H1 (cell line): ENCODE measurements at regions not wholly inside any gene's neighbourhood (a gene's known extent, or its start where the extent isn't known, plus 50 kb on each side); places are given as distances from the start of the nearest gene placed in this dataset.

ENCODE experiments used
- CTCF ChIA-PET: fragments of 300-600 bp; sonication (Branson Sonifier 250); formaldehyde crosslinking; loops from one replicate; lab custom pipeline; 2021; ENCODE audit not compliant: partially characterized antibody; lab: Charles Lee
- POLR2A ChIA-PET: fragments of 300-600 bp; sonication (Branson Sonifier 250); formaldehyde crosslinking; loops from one replicate; lab custom pipeline; 2021; ENCODE audit warnings: inconsistent platforms; ENCODE audit not compliant: partially characterized antibody; lab: Charles Lee
- DNase-seq, 2 experiments: peaks; one replicate each; pipeline versions ENCODE4 v3.0.0 to v3.0.0-alpha.2; 2010 to 2022; ENCODE audit warnings: low spot score in 2 of 2, low read depth in 1 of 2, mixed read lengths in 1 of 2
- FAIRE-seq: peaks from 2 replicates; lab custom pipeline; 2011; peaks lifted over from hg19 to GRCh38; lab: Jason Lieb, UNC
- H2AFZ ChIP-seq: 2 replicates; pipeline ENCODE4 v1.8.1; 2012; ENCODE audit warnings: low read length, inconsistent platforms
- H2AK5ac ChIP-seq: 2 replicates; pipeline ENCODE4 v1.6.1; 2013; ENCODE audit warnings: low read depth, low read length
- H2BK120ac ChIP-seq: replicated peaks from 2 replicates; pipeline ENCODE3; 2013; ENCODE audit warnings: low read depth, low read length, inconsistent platforms
- H2BK12ac ChIP-seq: 2 replicates; pipeline ENCODE4 v1.6.1; 2013; ENCODE audit warnings: low read depth, low read length
- H2BK15ac ChIP-seq: 2 replicates; pipeline ENCODE4 v1.6.1; 2013; ENCODE audit warnings: low read length
- H2BK20ac ChIP-seq: 2 replicates; pipeline ENCODE4 v1.6.1; 2013; ENCODE audit warnings: low read length
- H2BK5ac ChIP-seq: 2 replicates; pipeline ENCODE4 v1.6.1; 2013; ENCODE audit warnings: low read depth, low read length
- H3K14ac ChIP-seq: 2 replicates; pipeline ENCODE4 v1.6.1; 2013; ENCODE audit warnings: inconsistent platforms; ENCODE audit not compliant: insufficient read length
- H3K18ac ChIP-seq: 2 replicates; pipeline ENCODE4 v1.6.1; 2013; ENCODE audit warnings: low read length; ENCODE audit errors: extremely low read depth
- H3K23ac ChIP-seq: 2 replicates; pipeline ENCODE4 v1.6.1; 2013; ENCODE audit warnings: inconsistent platforms; ENCODE audit not compliant: insufficient read length
- H3K23me2 ChIP-seq: 2 replicates; pipeline ENCODE4 v1.6.1; 2013; ENCODE audit warnings: low read depth, low read length
- H3K27ac ChIP-seq: 2 replicates; pipeline ENCODE4 v1.6.1; 2011; ENCODE audit warnings: low read depth, low read length, inconsistent platforms
- H3K27me3 ChIP-seq, 4 experiments: replicated peaks in 1 of 4; 1 replicate in 1 of 4; 2 replicates in 3 of 4; pipeline versions ENCODE4 v1.6.1 to v1.8.1; 2011 to 2013; ENCODE audit warnings: low read length in 3 of 4, mild to moderate bottlenecking in 3 of 4, inconsistent platforms in 2 of 4, mixed read lengths in 2 of 4, moderate library complexity in 1 of 4; ENCODE audit not compliant: control insufficient read depth in 3 of 4, insufficient read depth in 3 of 4; ENCODE audit errors: extremely low read depth in 1 of 4
- H3K36me3 ChIP-seq, 4 experiments: 2 replicates each; pipeline versions ENCODE4 v1.6.1 to v1.8.1; 2011 to 2013; ENCODE audit warnings: mild to moderate bottlenecking in 4 of 4, low read length in 3 of 4, moderate library complexity in 2 of 4, control low read depth in 1 of 4, inconsistent platforms in 1 of 4; ENCODE audit not compliant: insufficient read depth in 4 of 4, control insufficient read depth in 2 of 4
- H3K4ac ChIP-seq: replicated peaks from 2 replicates; pipeline ENCODE3; 2013; ENCODE audit warnings: low read length, low read depth, mixed read lengths, inconsistent platforms; ENCODE audit not compliant: insufficient read length
- H3K4me1 ChIP-seq, 4 experiments: replicated peaks in 1 of 4; 1 replicate in 1 of 4; 2 replicates in 3 of 4; pipeline versions ENCODE4 v1.6.1 to v1.8.1; 2011 to 2013; ENCODE audit warnings: low read length in 3 of 4, inconsistent platforms in 2 of 4, mixed read lengths in 1 of 4; ENCODE audit not compliant: insufficient read depth in 4 of 4, control insufficient read depth in 3 of 4
- H3K4me2 ChIP-seq, 2 experiments: 2 replicates each; pipeline versions ENCODE4 v1.6.1 to v1.8.1; 2011 to 2013; ENCODE audit warnings: low read depth in 2 of 2, low read length in 2 of 2, control low read depth in 1 of 2, inconsistent platforms in 1 of 2, mild to moderate bottlenecking in 1 of 2; ENCODE audit not compliant: insufficient read depth in 1 of 2
- H3K4me3 ChIP-seq, 4 experiments: fragments of 200-600, 300-600 bp in 1 of 4; sonication (generic), shearing (Covaris generic), sonication (Bioruptor Twin) in 1 of 4; 2 replicates each; pipeline versions ENCODE4 v1.5.1 to v1.8.1; 2011 to 2016; ENCODE audit warnings: low read length in 4 of 4, low read depth in 3 of 4, control low read depth in 2 of 4, inconsistent platforms in 2 of 4, mild to moderate bottlenecking in 2 of 4, mixed read lengths in 1 of 4, moderate library complexity in 1 of 4; ENCODE audit not compliant: insufficient read depth in 2 of 4; ENCODE audit errors: extremely low read depth in 1 of 4
- H3K56ac ChIP-seq: replicated peaks from 2 replicates; pipeline ENCODE3; 2013; ENCODE audit warnings: low read depth, mild to moderate bottlenecking, mixed read lengths, low read length, inconsistent platforms; ENCODE audit not compliant: insufficient read length
- H3K79me1 ChIP-seq: 2 replicates; pipeline ENCODE4 v1.6.1; 2013; ENCODE audit warnings: low read depth, low read length, control low read depth
- H3K79me2 ChIP-seq, 2 experiments: 2 replicates each; pipeline versions ENCODE4 v1.6.1 to v1.8.1; 2012 to 2013; ENCODE audit warnings: low read length in 2 of 2, mild to moderate bottlenecking in 2 of 2, inconsistent platforms in 1 of 2; ENCODE audit not compliant: insufficient read depth in 2 of 2, control insufficient read depth in 1 of 2
- H3K9ac ChIP-seq, 4 experiments: replicated peaks in 1 of 4; 1 replicate in 1 of 4; 2 replicates in 3 of 4; pipeline versions ENCODE4 v1.6.1 to v1.8.1; 2011 to 2013; ENCODE audit warnings: low read depth in 3 of 4, low read length in 3 of 4, control low read depth in 2 of 4, mild to moderate bottlenecking in 2 of 4, moderate library complexity in 2 of 4, inconsistent platforms in 1 of 4; ENCODE audit errors: extremely low read depth in 1 of 4
- H3K9me3 ChIP-seq, 2 experiments: 2 replicates each; pipeline versions ENCODE4 v1.6.1 to v1.8.1; 2012 to 2013; ENCODE audit warnings: mild to moderate bottlenecking in 2 of 2, moderate library complexity in 2 of 2, control low read depth in 1 of 2, inconsistent platforms in 1 of 2, low read depth in 1 of 2, low read length in 1 of 2, mixed read lengths in 1 of 2; ENCODE audit not compliant: insufficient read depth in 2 of 2
- H4K20me1 ChIP-seq, 2 experiments: replicated peaks in 1 of 2; 2 replicates each; pipeline versions ENCODE3 to v1.8.1; 2011 to 2013; ENCODE audit warnings: inconsistent platforms in 2 of 2, low read length in 2 of 2, mild to moderate bottlenecking in 1 of 2; ENCODE audit not compliant: insufficient read depth in 2 of 2, control insufficient read depth in 1 of 2
- H4K5ac ChIP-seq: 2 replicates; pipeline ENCODE4 v1.6.1; 2013; ENCODE audit warnings: low read length, low read depth, mixed read lengths, inconsistent platforms; ENCODE audit not compliant: insufficient read length
- H4K8ac ChIP-seq: 2 replicates; pipeline ENCODE4 v1.8.0; 2013; ENCODE audit warnings: mild to moderate bottlenecking, moderate library complexity, low read length, inconsistent platforms; ENCODE audit not compliant: insufficient read depth; ENCODE audit errors: extremely low read depth
- H4K91ac ChIP-seq: replicated peaks from 2 replicates; pipeline ENCODE3; 2013; ENCODE audit warnings: low read length, mixed read lengths, inconsistent platforms; ENCODE audit not compliant: insufficient read length
- BRCA1 ChIP-seq: IDR thresholded peaks from 2 replicates; pipeline ENCODE4 v1.6.1; 2012; ENCODE audit warnings: low read depth, low read length, improper control_type of control experiment
- GABPA ChIP-seq: IDR thresholded peaks from 2 replicates; pipeline ENCODE4 v1.6.1; 2011; ENCODE audit warnings: mild to moderate bottlenecking, low read length, moderate library complexity, borderline replicate concordance; ENCODE audit not compliant: insufficient read depth
- HDAC6 ChIP-seq: IDR thresholded peaks from one replicate; pipeline ENCODE4 v1.7.1; 2012; ENCODE audit warnings: low read depth, mild to moderate bottlenecking, inconsistent platforms, low read length, moderate library complexity
- KDM5A ChIP-seq: fragments of 200-600 bp; IDR thresholded peaks from 2 replicates; pipeline ENCODE4 v1.7.1; 2012; ENCODE audit warnings: mild to moderate bottlenecking, low read length, inconsistent platforms, mixed read lengths
- RNF2 ChIP-seq: fragments of 200-900, 300-1000 bp; sonication (generic); IDR thresholded peaks from 2 replicates; pipeline ENCODE4 v1.7.1; 2016; ENCODE audit warnings: borderline replicate concordance, low read depth, mild to moderate bottlenecking, antibody characterized with exemption, low read length; ENCODE audit not compliant: poor library complexity, severe bottlenecking; ENCODE audit errors: missing control alignments
- WGBS, 2 experiments: shearing (Covaris generic) in 1 of 2; methylation state at CpG; one replicate each; pipeline versions ENCODE4 v1.1.6 to v1.1.7; 2013 to 2015; ENCODE audit warnings: low lambda C conversion rate in 2 of 2, mixed read lengths in 2 of 2, inconsistent platforms in 1 of 2, low coverage in 1 of 2, missing lambda C conversion rate in 1 of 2; ENCODE audit not compliant: insufficient replicate concordance in 2 of 2, insufficient coverage in 1 of 2, insufficient read length in 1 of 2; ENCODE audit errors: extremely low coverage in 1 of 2, missing lambda C conversion rate in 1 of 2; 5-methylcytosine and 5-hydroxymethylcytosine counted together
- TF ChIP-seq, protein P1 (sequence below): IDR thresholded peaks from 2 replicates; pipeline ENCODE4 v1.6.1; 2012; ENCODE audit warnings: inconsistent platforms
- TF ChIP-seq, protein P2 (sequence below): IDR thresholded peaks from 2 replicates; pipeline ENCODE4 v1.6.1; 2012; ENCODE audit warnings: inconsistent platforms

- no peak overlapping the region for H3K56ac ChIP-seq
- ChIA-PET CTCF (no interaction called here), POLR2A (no interaction called here)
- H3K36me3 ChIP-seq, result no peaks in the 10 kb centered on the region
- H4K20me1 ChIP-seq, result no peaks in the 10 kb centered on the region
- DNase-seq, result no peak
- H4K5ac ChIP-seq, result no peak overlapping the region
- no peak overlapping the region for H2BK120ac ChIP-seq
- TF ChIP-seq RNF2, result no peak
- no peak for TF ChIP-seq GABPA
- no peak for TF ChIP-seq BRCA1
- no peak for TF ChIP-seq HDAC6
- TF ChIP-seq KDM5A, result no peak
- TF ChIP-seq, protein P1, sequence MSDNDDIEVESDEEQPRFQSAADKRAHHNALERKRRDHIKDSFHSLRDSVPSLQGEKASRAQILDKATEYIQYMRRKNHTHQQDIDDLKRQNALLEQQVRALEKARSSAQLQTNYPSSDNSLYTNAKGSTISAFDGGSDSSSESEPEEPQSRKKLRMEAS, result no peak
- TF ChIP-seq, protein P2, sequence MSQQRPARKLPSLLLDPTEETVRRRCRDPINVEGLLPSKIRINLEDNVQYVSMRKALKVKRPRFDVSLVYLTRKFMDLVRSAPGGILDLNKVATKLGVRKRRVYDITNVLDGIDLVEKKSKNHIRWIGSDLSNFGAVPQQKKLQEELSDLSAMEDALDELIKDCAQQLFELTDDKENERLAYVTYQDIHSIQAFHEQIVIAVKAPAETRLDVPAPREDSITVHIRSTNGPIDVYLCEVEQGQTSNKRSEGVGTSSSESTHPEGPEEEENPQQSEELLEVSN, result no peak
- H2BK5ac ChIP-seq, result no peak overlapping the region
- H3K4me2 ChIP-seq, result no peak overlapping the region
- no peaks in the 10 kb centered on the region; the same call in 1 of the 2 replicates for H3K23me2 ChIP-seq
- H4K8ac ChIP-seq, result no peak overlapping the region
- no peak overlapping the region for H3K9ac ChIP-seq
- no peak overlapping the region for H2BK15ac ChIP-seq
- no peak overlapping the region for H3K14ac ChIP-seq
- H3K4me1 ChIP-seq, result no peaks in the 10 kb centered on the region
- no peak overlapping the region for H2AFZ ChIP-seq
- peaks cover 0 to 2% of the 10 kb centered on the region in 2 experiments; a peak in 1 of 4 replicates for H3K9me3 ChIP-seq
- no peaks in the 10 kb centered on the region for H3K79me2 ChIP-seq
- H3K27ac ChIP-seq, result no peak overlapping the region
- no peak overlapping the region for H4K91ac ChIP-seq
- H2AK5ac ChIP-seq, result no peak overlapping the region
- H3K27me3 ChIP-seq, result no peaks in the 10 kb centered on the region
- H2BK20ac ChIP-seq, result no peak overlapping the region
- 74% methylated on average over 5 of the region's 5 CpGs; no CpG with 5 or more reads in 1 of the 2 experiments for WGBS, 2 experiments
- H2BK12ac ChIP-seq, result no peak overlapping the region
- no peak overlapping the region for H3K18ac ChIP-seq
- H3K4me3 ChIP-seq, result no peak overlapping the region
- FAIRE-seq, result no peak
- no peak overlapping the region for H3K4ac ChIP-seq
- H3K79me1 ChIP-seq, result no peaks in the 10 kb centered on the region
- no peak overlapping the region for H3K23ac ChIP-seq
Observed at GRCh38 chr7:106488465-106488864, 172.5 kb downstream of the CCDC71L start.
